ENCODE measurements at regions not wholly inside any gene's neighbourhood (a gene's known extent, or its start where the extent isn't known, plus 50 kb on each side); places are given as distances from the start of the nearest gene placed in this dataset.

- no peak for DNase-seq (ENCODE audit: low read depth)
These were observed 608.3 kb downstream of the GALR1 start for GRCh38 chr18:77857678-77858655.

GRCh38 chr18:77859634-77860033, 610.0 kb downstream of the GALR1 start:
- no peak for DNase-seq (ENCODE audit: low read depth)

GRCh38 chr18:77862066-77862757, 612.6 kb downstream of the GALR1 start:
- DNase-seq (ENCODE audit: low read depth): no peak

- no peak for DNase-seq (ENCODE audit: low read depth)
These were observed 616.2 kb downstream of the GALR1 start for GRCh38 chr18:77865853-77866252.

- no peak for DNase-seq (ENCODE audit: low read depth)
These were observed 616.7 kb downstream of the GALR1 start for GRCh38 chr18:77866351-77866750.

- DNase-seq (ENCODE audit: low read depth): no peak
These were observed 620.6 kb downstream of the GALR1 start for GRCh38 chr18:77870199-77870598.

GRCh38 chr18:77870894-77871293, 621.2 kb downstream of the GALR1 start:
- DNase-seq (ENCODE audit: low read depth): no peak

GRCh38 chr18:77872166-77872565, 622.5 kb downstream of the GALR1 start:
- DNase-seq (ENCODE audit: low read depth): no peak

- no peak for DNase-seq (ENCODE audit: low read depth)
These were observed 626.7 kb downstream of the GALR1 start for GRCh38 chr18:77876319-77876865.

GRCh38 chr18:77879829-77880228, 630.2 kb downstream of the GALR1 start:
- no peak for DNase-seq (ENCODE audit: low read depth)

GRCh38 chr18:77884454-77884853, 634.8 kb downstream of the GALR1 start:
- DNase-seq (ENCODE audit: low read depth): no peak

- no peak for DNase-seq (ENCODE audit: low read depth)
These were observed 644.4 kb downstream of the GALR1 start for GRCh38 chr18:77894060-77894459.

GRCh38 chr18:77895250-77895649, 645.6 kb downstream of the GALR1 start:
- DNase-seq (ENCODE audit: low read depth): no peak

- DNase-seq (ENCODE audit: low read depth): no peak
These were observed 647.1 kb downstream of the GALR1 start for GRCh38 chr18:77896586-77897252.

- no peak for DNase-seq (ENCODE audit: low read depth)
These were observed 648.0 kb downstream of the GALR1 start for GRCh38 chr18:77897606-77898005.

GRCh38 chr18:77899972-77900754, 650.5 kb downstream of the GALR1 start:
- DNase-seq (ENCODE audit: low read depth): no peak

GRCh38 chr18:77905011-77905410, 655.4 kb downstream of the GALR1 start:
- no peak for DNase-seq (ENCODE audit: low read depth)

- no peak for DNase-seq (ENCODE audit: low read depth)
These were observed 655.9 kb downstream of the GALR1 start for GRCh38 chr18:77905449-77906055.

- no peak for DNase-seq (ENCODE audit: low read depth)
These were observed 656.6 kb downstream of the GALR1 start for GRCh38 chr18:77906103-77906892.

GRCh38 chr18:77910347-77910746, 660.7 kb downstream of the GALR1 start:
- no peak for DNase-seq (ENCODE audit: low read depth)
